OCI-LY1 (cell line): ENCODE measurements at regions not wholly inside any gene's neighbourhood (a gene's known extent, or its start where the extent isn't known, plus 50 kb on each side); places are given as distances from the start of the nearest gene placed in this dataset.

Experiments used
- H2AFZ ChIP-seq: fragments of 200-600 bp; sonication (generic), shearing (Covaris generic); 2 replicates; pipeline ENCODE4 v1.6.0; 2014; ENCODE audit warnings: antibody characterized with exemption, mild to moderate bottlenecking, low read length
- H3F3A ChIP-seq: fragments of 200-600 bp; sonication (generic), shearing (Covaris generic); 2 replicates; pipeline ENCODE4 v1.6.0; 2014; ENCODE audit warnings: mild to moderate bottlenecking, antibody characterized with exemption, low read length, moderate library complexity; ENCODE audit not compliant: insufficient read depth
- H3K27ac ChIP-seq: fragments of 200-600 bp; sonication (generic); 2 replicates; pipeline ENCODE4 v1.5.1; 2014; ENCODE audit warnings: low read length, mixed run types, mild to moderate bottlenecking, low read depth; ENCODE audit not compliant: poor library complexity, severe bottlenecking
- H3K27me3 ChIP-seq: fragments of 200-600 bp; sonication (generic); 2 replicates; pipeline ENCODE4 v1.6.0; 2014; ENCODE audit warnings: antibody characterized with exemption, mild to moderate bottlenecking, low read length, moderate library complexity; ENCODE audit not compliant: insufficient read depth
- H3K36me3 ChIP-seq: fragments of 200-600 bp; sonication (generic); 2 replicates; pipeline ENCODE4 v1.6.1; 2014; ENCODE audit warnings: mild to moderate bottlenecking, antibody characterized with exemption, low read length, moderate library complexity, mixed read lengths; ENCODE audit not compliant: insufficient read depth
- H3K4me1 ChIP-seq: fragments of 200-600 bp; sonication (generic); 2 replicates; pipeline ENCODE4 v1.5.1; 2014; ENCODE audit warnings: mild to moderate bottlenecking, low read length, moderate library complexity; ENCODE audit not compliant: insufficient read depth, severe bottlenecking
- H3K4me2 ChIP-seq: fragments of 200-600 bp; sonication (generic), shearing (Covaris generic); 2 replicates; pipeline ENCODE4 v1.6.1; 2014; ENCODE audit warnings: low read length
- H3K4me3 ChIP-seq: fragments of 200-600 bp; sonication (generic); 2 replicates; pipeline ENCODE4 v1.5.1; 2014; ENCODE audit warnings: low read length, low read depth, mild to moderate bottlenecking, mixed read lengths; ENCODE audit not compliant: poor library complexity, severe bottlenecking
- H3K79me2 ChIP-seq: fragments of 200-600 bp; shearing (Covaris generic); 2 replicates; pipeline ENCODE4 v1.6.1; 2016; ENCODE audit warnings: mixed run types, low read length, mixed read lengths; ENCODE audit not compliant: insufficient read depth
- H3K9ac ChIP-seq: fragments of 200-600 bp; sonication (generic), shearing (Covaris generic); 2 replicates; pipeline ENCODE4 v1.6.1; 2014; ENCODE audit warnings: mild to moderate bottlenecking, low read length, mixed read lengths
- H3K9me2 ChIP-seq: fragments of 200-600 bp; sonication (generic), shearing (Covaris generic); 2 replicates; pipeline ENCODE4 v1.6.1; 2014; ENCODE audit warnings: low read depth, mild to moderate bottlenecking, low read length, mixed read lengths
- H3K9me3 ChIP-seq: fragments of 200-600 bp; shearing (Covaris generic); 2 replicates; pipeline ENCODE4 v1.6.1; 2014; ENCODE audit warnings: low read length, mixed read lengths
- H4K20me1 ChIP-seq: fragments of 200-600 bp; sonication (generic), shearing (Covaris generic); 2 replicates; pipeline ENCODE4 v1.6.0; 2016; ENCODE audit warnings: mild to moderate bottlenecking, low read length; ENCODE audit not compliant: insufficient read depth
- CTCF ChIP-seq: fragments of 200-600 bp; sonication (generic), shearing (Covaris generic); IDR thresholded peaks from 2 replicates; pipeline ENCODE4 v1.5.1; 2017; ENCODE audit warnings: mild to moderate bottlenecking, antibody characterized with exemption, low read length, moderate library complexity, mixed read lengths
- EZH2 ChIP-seq: fragments of 200-600 bp; sonication (generic), shearing (Covaris generic); IDR thresholded peaks from 2 replicates; pipeline ENCODE4 v1.8.0; 2017; ENCODE audit warnings: borderline replicate concordance, mixed run types, mild to moderate bottlenecking, antibody characterized with exemption, low read length, moderate library complexity, mixed read lengths

- Histone ChIP-seq H3K9me2 (no peaks in the 10 kb centered on the region), H3K4me1 (no peaks in the 10 kb centered on the region), H2AFZ (no peak overlapping the region), H3K9ac (no peak overlapping the region), H3K4me2 (no peak overlapping the region), H3F3A (no peaks in the 10 kb centered on the region), H3K27me3 (no peaks in the 10 kb centered on the region), H3K9me3 (no peaks in the 10 kb centered on the region), H3K36me3 (no peaks in the 10 kb centered on the region), H4K20me1 (no peaks in the 10 kb centered on the region), H3K79me2 (no peaks in the 10 kb centered on the region), H3K27ac (no peak overlapping the region), H3K4me3 (no peak overlapping the region)
- TF ChIP-seq CTCF (no peak), EZH2 (no peak)
Observed at GRCh38 chr2:209236377-209236776, 187.5 kb upstream of the MAP2 start.

GRCh38 chr2:209238765-209239584, 184.9 kb upstream of the MAP2 start:
- H3K27ac ChIP-seq = no peak overlapping the region

GRCh38 chr2:209239585-209239938, 184.3 kb upstream of the MAP2 start:
- Histone ChIP-seq H3K9me2 (no peaks in the 10 kb centered on the region), H3K9ac (no peak overlapping the region), H3K27me3 (no peaks in the 10 kb centered on the region), H3K36me3 (no peaks in the 10 kb centered on the region), H3K4me1 (no peaks in the 10 kb centered on the region), H3K9me3 (no peaks in the 10 kb centered on the region), H3K27ac (no peak overlapping the region), H3F3A (no peaks in the 10 kb centered on the region), H4K20me1 (no peaks in the 10 kb centered on the region), H3K4me3 (no peak overlapping the region), H2AFZ (no peak overlapping the region), H3K4me2 (no peak overlapping the region), H3K79me2 (no peaks in the 10 kb centered on the region)
- TF ChIP-seq CTCF = no peak
- TF ChIP-seq EZH2 = no peak

More at GRCh38 chr2:209238765-209239584, 184.9 kb upstream of the MAP2 start:
- no peaks in the 10 kb centered on the region for H3K36me3 ChIP-seq
- H3K4me1 ChIP-seq = no peaks in the 10 kb centered on the region
- no peaks in the 10 kb centered on the region for H3F3A ChIP-seq
- H3K79me2 ChIP-seq = no peaks in the 10 kb centered on the region
- no peak overlapping the region for H3K4me2 ChIP-seq
- H3K9ac ChIP-seq = no peak overlapping the region
- no peaks in the 10 kb centered on the region for H3K9me3 ChIP-seq
- no peak overlapping the region for H2AFZ ChIP-seq
- no peak for TF ChIP-seq EZH2
- TF ChIP-seq CTCF = no peak
- no peaks in the 10 kb centered on the region for H3K27me3 ChIP-seq
- H3K9me2 ChIP-seq = no peaks in the 10 kb centered on the region
- no peak overlapping the region for H3K4me3 ChIP-seq
- H4K20me1 ChIP-seq = no peaks in the 10 kb centered on the region
